NCI-H460 (cell line): ENCODE measurements at regions not wholly inside any gene's neighbourhood (a gene's known extent, or its start where the extent isn't known, plus 50 kb on each side); places are given as distances from the start of the nearest gene placed in this dataset.

Experiments used
- DNase-seq: peaks from one replicate; pipeline ENCODE4 v3.0.0-alpha.2; 2016; ENCODE audit warnings: low read depth; ENCODE audit errors: extremely low read depth

- no peak for DNase-seq
Observed at GRCh38 chr3:30162579-30162978, 443.8 kb upstream of the TGFBR2 start.

GRCh38 chr3:30166535-30166934 is 439.9 kb upstream of the TGFBR2 start:
- DNase-seq = no peak

- DNase-seq = no peak
Observed at GRCh38 chr3:30167541-30168011, 438.8 kb upstream of the TGFBR2 start.

GRCh38 chr3:30169487-30169886 is 436.9 kb upstream of the TGFBR2 start:
- no peak for DNase-seq

- DNase-seq = no peak
Observed at GRCh38 chr3:30170681-30171438, 435.5 kb upstream of the TGFBR2 start.

GRCh38 chr3:30174357-30174756 is 432.0 kb upstream of the TGFBR2 start:
- no peak for DNase-seq

GRCh38 chr3:30180310-30181177 is 425.9 kb upstream of the TGFBR2 start:
- no peak for DNase-seq

- DNase-seq = no peak
Observed at GRCh38 chr3:30181178-30181465, 425.3 kb upstream of the TGFBR2 start.

GRCh38 chr3:30181581-30181980 is 424.8 kb upstream of the TGFBR2 start:
- no peak for DNase-seq

- no peak for DNase-seq
Observed at GRCh38 chr3:30183421-30183820, 423.0 kb upstream of the TGFBR2 start.

GRCh38 chr3:30184091-30184810 is 422.1 kb upstream of the TGFBR2 start:
- no peak for DNase-seq

GRCh38 chr3:30185872-30186271 is 420.5 kb upstream of the TGFBR2 start:
- DNase-seq = no peak

- DNase-seq = no peak
Observed at GRCh38 chr3:30186741-30187219, 419.6 kb upstream of the TGFBR2 start.

GRCh38 chr3:30187366-30187765 is 419.0 kb upstream of the TGFBR2 start:
- no peak for DNase-seq

GRCh38 chr3:30188713-30189112 is 417.7 kb upstream of the TGFBR2 start:
- no peak for DNase-seq

- DNase-seq = no peak
Observed at GRCh38 chr3:30189900-30190299, 416.5 kb upstream of the TGFBR2 start.

GRCh38 chr3:30193625-30194044 is 412.8 kb upstream of the TGFBR2 start:
- DNase-seq = no peak

GRCh38 chr3:30195352-30195751 is 411.0 kb upstream of the TGFBR2 start:
- DNase-seq = no peak

- no peak for DNase-seq
Observed at GRCh38 chr3:30198162-30198561, 408.2 kb upstream of the TGFBR2 start.

- DNase-seq = peak; percentile 47
Observed at GRCh38 chr3:30199096-30199759, 407.2 kb upstream of the TGFBR2 start.

GRCh38 chr3:30199855-30200254 is 406.5 kb upstream of the TGFBR2 start:
- DNase-seq = no peak
